ENCODE measurements at regions not wholly inside any gene's neighbourhood (a gene's known extent, or its start where the extent isn't known, plus 50 kb on each side); places are given as distances from the start of the nearest gene placed in this dataset.
A peak's percentile ranks its signal among the peaks of the same experiment; 100 is the strongest.
"Not testable (repeated sequence)": the region's sequence is repeated elsewhere in the genome, so short reads cannot be mapped to it uniquely, and the experiment has no call there.

DNA sequence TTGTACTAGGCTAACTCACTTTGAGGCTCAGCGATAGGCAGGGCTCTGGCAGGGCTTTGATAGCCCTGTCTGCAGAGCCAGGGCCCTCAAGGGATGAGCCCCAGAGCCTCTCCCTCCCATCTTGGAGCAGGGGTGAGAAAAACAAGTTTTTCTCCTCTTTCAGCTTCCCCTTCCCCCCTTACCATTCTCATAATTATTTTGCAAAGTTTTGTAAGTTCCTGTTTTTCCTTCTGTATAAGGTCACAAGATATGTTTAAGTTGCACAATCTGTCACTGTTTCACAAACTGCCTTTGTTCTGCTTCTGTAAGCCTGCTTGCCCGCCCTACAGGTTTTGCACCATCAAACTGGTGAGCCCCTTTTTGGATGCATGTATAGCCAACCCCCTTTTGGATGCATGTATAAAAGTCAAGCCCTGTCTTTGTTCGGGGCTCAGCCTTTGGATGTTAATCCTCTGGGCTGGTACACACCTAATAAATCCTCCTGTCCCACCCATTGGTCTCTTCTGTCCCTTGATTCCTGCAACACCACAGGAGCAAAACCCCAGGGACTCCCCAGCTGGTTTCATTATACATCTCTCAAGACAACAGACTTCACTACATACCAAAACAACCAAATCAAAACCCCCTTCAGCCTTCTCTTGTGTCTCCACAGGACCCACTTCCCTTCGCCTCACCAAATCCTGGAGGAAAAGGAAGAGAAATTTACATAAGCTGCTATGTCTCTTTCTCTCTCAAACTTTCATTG, 52.5 kb upstream of the RESF1 start:
- no peaks in the 10 kb centered on the region for H3K27me3 ChIP-seq (ENCODE audit: insufficient read depth, low read length)
- H3K4me1 ChIP-seq (ENCODE audit: insufficient read depth, low read length) = peaks cover 20% of the 10 kb centered on the region
- H3K9me3 ChIP-seq (ENCODE audit: low read depth, low read length) = peaks cover 8% of the 10 kb centered on the region
- no peak overlapping the region for H3K4me3 ChIP-seq (ENCODE audit: low read length)

- Histone ChIP-seq H3K9me3 (ENCODE audit: low read depth, low read length) (peaks cover 8% of the 10 kb centered on the region), H3K4me3 (ENCODE audit: low read length) (no peak overlapping the region), H3K4me1 (ENCODE audit: insufficient read depth, low read length) (peaks cover 37% of the 10 kb centered on the region), H3K27me3 (ENCODE audit: insufficient read depth, low read length) (no peaks in the 10 kb centered on the region)
Measured at GRCh38 chr12:31903025-31903424, 56.2 kb upstream of the RESF1 start.

- no peaks in the 10 kb centered on the region for H3K9me3 ChIP-seq (ENCODE audit: low read depth, low read length)
- no peak overlapping the region for H3K4me3 ChIP-seq (ENCODE audit: low read length)
- no peaks in the 10 kb centered on the region for H3K27me3 ChIP-seq (ENCODE audit: insufficient read depth, low read length)
- H3K4me1 ChIP-seq (ENCODE audit: insufficient read depth, low read length) = peaks cover 44% of the 10 kb centered on the region
Measured at GRCh38 chr12:31900271-31900670, 58.9 kb upstream of the RESF1 start.

DNA sequence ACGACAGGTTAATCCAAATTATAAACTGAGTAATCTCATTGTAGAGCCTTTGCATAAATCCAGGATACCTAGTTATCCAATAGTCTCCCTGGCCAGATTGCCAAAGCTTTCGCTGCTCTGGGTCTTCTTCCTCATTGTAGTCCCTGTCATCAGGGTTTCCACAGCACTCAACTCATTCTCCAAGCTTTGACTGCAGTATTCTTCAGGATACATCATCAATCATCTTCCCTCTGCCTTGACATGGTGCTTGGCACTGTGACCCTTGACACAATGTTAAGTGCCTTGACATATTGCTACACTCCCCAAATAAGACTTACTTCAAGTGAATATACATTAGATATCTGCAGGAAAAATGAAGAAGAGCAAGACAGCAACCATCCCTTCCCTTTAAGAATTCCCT, 60.1 kb upstream of the RESF1 start:
- no peak overlapping the region for H3K4me3 ChIP-seq (ENCODE audit: low read length)
- no peaks in the 10 kb centered on the region for H3K27me3 ChIP-seq (ENCODE audit: insufficient read depth, low read length)
- H3K9me3 ChIP-seq (ENCODE audit: low read depth, low read length) = peaks cover 5% of the 10 kb centered on the region
- peaks cover 54% of the 10 kb centered on the region for H3K4me1 ChIP-seq (ENCODE audit: insufficient read depth, low read length)

DNA sequence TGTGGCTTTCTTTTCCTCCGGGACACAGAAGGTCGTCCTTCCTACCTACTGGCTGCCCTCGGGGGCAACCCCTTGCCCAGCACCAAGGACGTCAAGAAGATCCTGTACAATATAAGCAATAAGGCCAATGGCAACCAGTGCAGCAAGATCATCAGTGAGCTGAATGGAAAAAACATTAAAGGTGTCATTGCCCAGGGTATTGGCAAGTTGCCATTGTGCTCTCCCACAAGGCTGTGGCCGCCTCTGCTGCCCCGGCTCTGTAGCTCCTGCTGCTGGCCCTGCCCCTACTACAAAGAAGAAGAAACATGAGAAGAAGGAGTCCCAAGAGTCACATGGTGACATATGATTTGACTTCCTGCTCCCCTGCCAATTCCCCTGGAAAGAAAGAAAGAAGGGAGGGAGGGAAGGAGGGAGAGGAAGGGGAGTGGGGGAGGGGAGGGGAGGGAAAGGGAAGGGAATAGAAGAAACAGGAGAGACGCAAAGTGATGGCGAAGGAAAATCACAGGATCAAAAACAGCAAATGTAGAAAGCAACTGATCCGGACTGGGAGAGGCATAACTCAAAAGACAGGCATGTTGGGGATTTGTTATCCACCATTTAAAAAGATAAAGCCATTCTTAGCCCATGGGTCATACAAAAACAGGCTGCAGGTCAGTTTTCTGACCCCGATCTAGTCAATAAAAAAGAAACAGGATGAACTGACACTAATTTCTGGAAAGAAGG, 61.3 kb upstream of the RESF1 start:
- Histone ChIP-seq H3K4me1 (ENCODE audit: insufficient read depth, low read length) (peaks cover 55% of the 10 kb centered on the region), H3K27me3 (ENCODE audit: insufficient read depth, low read length) (no peaks in the 10 kb centered on the region), H3K9me3 (ENCODE audit: low read depth, low read length) (peaks cover 5% of the 10 kb centered on the region), H3K4me3 (ENCODE audit: low read length) (no peak overlapping the region)

GRCh38 chr12:31897092-31897491, 62.1 kb upstream of the RESF1 start:
- H3K4me3 ChIP-seq (ENCODE audit: low read length); H3K9me3 ChIP-seq (ENCODE audit: low read depth, low read length); H3K27me3 ChIP-seq (ENCODE audit: insufficient read depth, low read length): not testable (repeated sequence)
- H3K4me1 ChIP-seq (ENCODE audit: insufficient read depth, low read length) = peaks cover 59% of the 10 kb centered on the region

GRCh38 chr12:31896514-31897039, 62.6 kb upstream of the RESF1 start:
- no peak overlapping the region for H3K4me3 ChIP-seq (ENCODE audit: low read length)
- H3K4me1 ChIP-seq (ENCODE audit: insufficient read depth, low read length) = peaks cover 64% of the 10 kb centered on the region
- no peaks in the 10 kb centered on the region for H3K27me3 ChIP-seq (ENCODE audit: insufficient read depth, low read length)
- H3K9me3 ChIP-seq (ENCODE audit: low read depth, low read length) = peaks cover 5% of the 10 kb centered on the region

GRCh38 chr12:31895449-31896150, 63.6 kb upstream of the RESF1 start:
- H3K9me3 ChIP-seq (ENCODE audit: low read depth, low read length) = peaks cover 5% of the 10 kb centered on the region

GRCh38 chr12:31890295-31891285, 68.6 kb upstream of the RESF1 start:
- peaks cover 66% of the 10 kb centered on the region for H3K4me1 ChIP-seq (ENCODE audit: insufficient read depth, low read length)
- no peaks in the 10 kb centered on the region for H3K27me3 ChIP-seq (ENCODE audit: insufficient read depth, low read length)
- H3K9me3 ChIP-seq (ENCODE audit: low read depth, low read length) = peaks cover 27% of the 10 kb centered on the region
- H3K4me3 ChIP-seq (ENCODE audit: low read length) = no peak overlapping the region

More at GRCh38 chr12:31895449-31896150, 63.6 kb upstream of the RESF1 start:
- Histone ChIP-seq H3K4me3 (ENCODE audit: low read length) (no peak overlapping the region), H3K4me1 (ENCODE audit: insufficient read depth, low read length) (peaks cover 71% of the 10 kb centered on the region), H3K27me3 (ENCODE audit: insufficient read depth, low read length) (no peaks in the 10 kb centered on the region)

GRCh38 chr12:31887109-31887811, 72.0 kb upstream of the RESF1 start:
- peak overlapping the region; percentile 40 for H3K4me3 ChIP-seq (ENCODE audit: low read length)
- peaks cover 52% of the 10 kb centered on the region for H3K4me1 ChIP-seq (ENCODE audit: insufficient read depth, low read length)
- no peaks in the 10 kb centered on the region for H3K27me3 ChIP-seq (ENCODE audit: insufficient read depth, low read length)
- H3K9me3 ChIP-seq (ENCODE audit: low read depth, low read length) = peaks cover 22% of the 10 kb centered on the region

DNA sequence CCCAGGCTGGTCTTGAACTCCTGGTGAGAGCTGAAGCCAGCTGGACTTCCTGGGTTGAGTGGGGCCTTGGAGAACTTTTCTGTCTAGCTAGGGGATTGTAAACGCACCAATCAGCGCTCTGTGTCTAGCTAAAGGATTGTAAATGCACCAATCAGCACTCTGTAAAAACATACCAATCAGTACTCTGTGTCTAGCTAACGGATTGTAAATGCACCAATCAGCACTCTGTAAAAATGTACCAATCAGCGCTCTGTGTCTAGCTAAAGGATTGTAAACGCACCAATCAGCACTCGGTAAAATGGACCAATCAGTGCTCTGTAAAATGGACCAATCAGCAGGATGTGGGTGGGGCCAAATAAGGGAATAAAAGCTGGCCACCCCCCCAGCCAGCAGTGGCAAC, 76.5 kb upstream of the RESF1 start:
- not testable (repeated sequence) for H3K4me3 ChIP-seq (ENCODE audit: low read length); H3K27me3 ChIP-seq (ENCODE audit: insufficient read depth, low read length)
- H3K4me1 ChIP-seq (ENCODE audit: insufficient read depth, low read length) = peaks cover 27% of the 10 kb centered on the region
- H3K9me3 ChIP-seq (ENCODE audit: low read depth, low read length) = peaks cover 10% of the 10 kb centered on the region

DNA sequence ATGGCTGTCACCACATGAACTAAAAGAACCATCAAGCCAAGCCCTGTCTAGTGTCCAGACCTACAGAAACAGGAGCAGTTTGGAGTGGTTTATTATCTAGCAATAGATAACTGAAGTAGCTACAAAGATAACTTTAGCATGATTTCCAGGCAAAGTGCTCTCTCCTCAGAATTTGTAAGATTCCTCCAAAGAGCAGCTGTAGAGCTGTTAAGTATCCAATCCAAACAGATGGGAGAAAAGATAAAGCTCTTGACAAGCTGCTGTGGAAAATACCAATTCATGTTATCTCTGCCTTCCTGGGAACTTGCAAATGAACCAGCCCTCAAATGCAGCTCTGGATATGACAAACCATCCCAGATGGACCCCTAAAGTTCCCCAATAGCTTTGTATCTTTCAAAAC, 78.9 kb upstream of the RESF1 start:
- Histone ChIP-seq H3K27me3 (ENCODE audit: insufficient read depth, low read length) (no peaks in the 10 kb centered on the region), H3K9me3 (ENCODE audit: low read depth, low read length) (no peaks in the 10 kb centered on the region), H3K4me1 (ENCODE audit: insufficient read depth, low read length) (peaks cover 30% of the 10 kb centered on the region), H3K4me3 (ENCODE audit: low read length) (no peak overlapping the region)

DNA sequence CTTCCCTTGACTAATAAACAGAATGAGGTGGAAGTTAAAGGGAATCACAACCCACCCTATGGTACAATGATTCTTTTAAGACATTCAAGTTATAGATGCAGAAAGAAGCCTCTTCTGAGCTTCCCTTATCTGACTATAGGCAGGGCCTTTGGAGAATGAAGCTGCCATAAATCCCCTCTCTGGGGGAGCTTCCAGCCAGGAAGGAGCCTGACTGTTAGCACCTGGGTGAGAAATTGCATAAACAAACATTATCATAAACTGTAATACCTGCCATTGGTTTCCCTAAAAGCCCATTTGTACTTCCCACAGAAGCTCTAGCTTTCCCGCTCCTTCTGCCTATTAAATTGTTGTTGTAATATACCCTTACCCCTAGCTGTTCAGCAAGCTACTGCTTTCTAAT, 81.3 kb upstream of the RESF1 start:
- Histone ChIP-seq H3K9me3 (ENCODE audit: low read depth, low read length) (no peaks in the 10 kb centered on the region), H3K27me3 (ENCODE audit: insufficient read depth, low read length) (no peaks in the 10 kb centered on the region), H3K4me3 (ENCODE audit: low read length) (no peak overlapping the region), H3K4me1 (ENCODE audit: insufficient read depth, low read length) (peaks cover 37% of the 10 kb centered on the region)
